ENCODE measurements at regions not wholly inside any gene's neighbourhood (a gene's known extent, or its start where the extent isn't known, plus 50 kb on each side); places are given as distances from the start of the nearest gene placed in this dataset.
"Not testable (repeated sequence)": the region's sequence is repeated elsewhere in the genome, so short reads cannot be mapped to it uniquely, and the experiment has no call there.

GRCh38 chr7:131665021-131665420, 108.6 kb upstream of the PODXL start:
- TF ChIP-seq, protein P1, sequence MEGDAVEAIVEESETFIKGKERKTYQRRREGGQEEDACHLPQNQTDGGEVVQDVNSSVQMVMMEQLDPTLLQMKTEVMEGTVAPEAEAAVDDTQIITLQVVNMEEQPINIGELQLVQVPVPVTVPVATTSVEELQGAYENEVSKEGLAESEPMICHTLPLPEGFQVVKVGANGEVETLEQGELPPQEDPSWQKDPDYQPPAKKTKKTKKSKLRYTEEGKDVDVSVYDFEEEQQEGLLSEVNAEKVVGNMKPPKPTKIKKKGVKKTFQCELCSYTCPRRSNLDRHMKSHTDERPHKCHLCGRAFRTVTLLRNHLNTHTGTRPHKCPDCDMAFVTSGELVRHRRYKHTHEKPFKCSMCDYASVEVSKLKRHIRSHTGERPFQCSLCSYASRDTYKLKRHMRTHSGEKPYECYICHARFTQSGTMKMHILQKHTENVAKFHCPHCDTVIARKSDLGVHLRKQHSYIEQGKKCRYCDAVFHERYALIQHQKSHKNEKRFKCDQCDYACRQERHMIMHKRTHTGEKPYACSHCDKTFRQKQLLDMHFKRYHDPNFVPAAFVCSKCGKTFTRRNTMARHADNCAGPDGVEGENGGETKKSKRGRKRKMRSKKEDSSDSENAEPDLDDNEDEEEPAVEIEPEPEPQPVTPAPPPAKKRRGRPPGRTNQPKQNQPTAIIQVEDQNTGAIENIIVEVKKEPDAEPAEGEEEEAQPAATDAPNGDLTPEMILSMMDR (IDR thresholded peaks at IDR 0.05): no peak
- peaks cover 0 to 10% (median 0%) of the 10 kb centered on the region in 9 donors for H3K4me1 ChIP-seq
- DNase-seq (no peak), ATAC-seq (no peak)
- 79 to 85% methylated on average over 3 of the region's 3 CpGs for WGBS, 2 donors
- intact Hi-C loops (cut with DNase I): no loop called here
- H3K36me3 ChIP-seq: no peaks in the 10 kb centered on the region
- H3K27me3 ChIP-seq: no peaks in the 10 kb centered on the region
- peak overlapping the region in 4 of 10 donors; percentile 21 to 58 (median 37) for H3K27ac ChIP-seq
- H3K4me3 ChIP-seq: no peak overlapping the region
- no peaks in the 10 kb centered on the region for H3K9me3 ChIP-seq

DNA sequence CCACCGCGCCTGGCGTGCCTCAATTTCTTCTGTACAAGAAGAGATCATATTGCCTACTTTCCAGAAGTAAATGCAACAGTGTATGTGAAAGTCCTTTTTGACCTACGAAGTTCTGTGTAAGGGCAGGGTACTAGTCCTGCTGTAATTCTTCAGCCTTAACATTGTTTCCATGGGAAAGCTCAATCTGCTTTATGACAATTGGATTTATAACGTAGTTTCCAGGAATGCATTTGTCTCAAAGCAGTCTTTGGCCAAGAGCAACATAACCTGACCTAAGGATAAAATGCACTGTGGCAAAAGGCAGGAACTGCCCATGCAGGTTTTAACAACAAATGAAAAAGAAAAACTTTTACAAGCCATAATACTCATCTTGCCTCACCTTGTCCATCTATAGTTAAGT, 108.1 kb upstream of the PODXL start:
- intact Hi-C loops (cut with DNase I): no loop called here
- peaks cover 0 to 10% (median 0%) of the 10 kb centered on the region in 9 donors for H3K4me1 ChIP-seq
- DNase-seq: no peak
- TF ChIP-seq, protein P1 (IDR thresholded peaks at IDR 0.05): no peak
- H3K4me3 ChIP-seq: no peak overlapping the region
- peak overlapping the region in 3 of 10 donors; percentile 22 to 58 (median 52) for H3K27ac ChIP-seq
- peak in 4 of 8 donors; percentile 37 to 55 (median 44) for ATAC-seq
- 83 to 92% methylated on average over 5 of the region's 5 CpGs for WGBS, 2 donors
- no peaks in the 10 kb centered on the region for H3K9me3 ChIP-seq
- H3K27me3 ChIP-seq: no peaks in the 10 kb centered on the region
- H3K36me3 ChIP-seq: no peaks in the 10 kb centered on the region

DNA sequence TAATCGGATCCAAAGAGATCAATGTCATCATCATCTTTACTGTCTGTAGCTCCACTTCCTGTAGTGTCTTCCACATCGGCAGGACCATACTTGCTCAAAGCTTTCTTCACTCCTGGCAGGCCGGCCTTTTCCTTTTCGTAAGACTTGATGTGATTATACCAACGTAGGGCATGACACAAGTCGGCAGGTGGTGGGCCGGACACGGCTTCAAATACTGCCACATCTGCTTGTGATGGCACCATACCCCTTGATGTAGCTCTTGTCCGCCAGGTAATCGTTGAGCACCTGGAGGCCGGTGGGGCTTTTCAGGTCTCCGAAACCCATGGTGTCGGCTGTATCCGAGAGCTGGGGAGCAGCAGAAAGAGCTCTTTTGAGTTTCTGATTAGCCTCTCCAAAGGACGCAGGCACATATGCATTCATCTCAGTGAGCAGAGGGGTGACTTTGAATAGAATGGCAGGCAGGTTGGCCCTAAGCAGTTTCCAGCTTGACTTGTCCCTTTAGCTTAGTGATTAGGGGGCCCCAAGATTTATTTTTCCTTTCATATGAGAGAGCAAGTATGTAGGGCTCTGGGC, 106.0 kb upstream of the PODXL start:
- H3K4me3 ChIP-seq; ATAC-seq; H3K36me3 ChIP-seq; intact Hi-C loops (cut with DNase I); H3K27me3 ChIP-seq; DNase-seq; H3K9me3 ChIP-seq; H3K27ac ChIP-seq: not testable (repeated sequence)
- 79 to 81% methylated on average over 15 of the region's 15 CpGs for WGBS, 2 donors
- peaks cover 0 to 28% (median 6%) of the 10 kb centered on the region in 9 donors for H3K4me1 ChIP-seq

DNA sequence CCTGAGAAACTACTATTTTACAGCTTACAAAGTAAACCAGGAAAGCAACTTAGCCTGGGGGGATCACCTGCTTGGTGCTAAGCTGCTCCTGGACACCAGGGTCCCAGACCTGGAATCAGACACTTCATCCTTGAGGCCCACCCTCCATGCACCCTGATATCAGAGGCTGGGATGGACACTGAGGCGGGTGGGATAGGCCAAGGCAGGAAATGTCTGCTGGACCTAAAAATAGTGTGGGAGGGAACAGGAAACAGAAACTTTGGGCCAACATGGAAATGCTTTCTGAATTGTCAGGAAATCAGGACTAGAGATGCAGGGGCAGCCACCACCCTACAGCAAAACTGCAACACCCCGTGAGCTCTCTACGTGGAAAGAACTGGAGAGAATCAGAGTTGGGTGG, 101.5 kb upstream of the PODXL start:
- no peaks in the 10 kb centered on the region for H3K36me3 ChIP-seq
- intact Hi-C loops (cut with DNase I): loop anchor here in 1 of 10 donors (10.0 kb wide), 1 partner anchor 113 kb away; no protein-coding TSS in a partner anchor
- H3K4me1 ChIP-seq: peaks cover 0 to 37% (median 11%) of the 10 kb centered on the region in 9 donors
- no peaks in the 10 kb centered on the region for H3K9me3 ChIP-seq
- H3K27me3 ChIP-seq: no peaks in the 10 kb centered on the region
- ATAC-seq: peak in 7 of 8 donors; percentile 32 to 72 (median 58)
- peak in 1 of 2 donors; percentile 40 for DNase-seq
- H3K4me3 ChIP-seq: peak overlapping the region in 1 of 10 donors; percentile 12
- TF ChIP-seq, protein P1 (IDR thresholded peaks at IDR 0.05): no peak
- WGBS, 2 donors: 51 to 64% methylated on average over 3 of the region's 3 CpGs
- peak overlapping the region in 9 of 10 donors; percentile 59 to 86 (median 73) for H3K27ac ChIP-seq
